ENCODE measurements at regions not wholly inside any gene's neighbourhood (a gene's known extent, or its start where the extent isn't known, plus 50 kb on each side); places are given as distances from the start of the nearest gene placed in this dataset.

DNA sequence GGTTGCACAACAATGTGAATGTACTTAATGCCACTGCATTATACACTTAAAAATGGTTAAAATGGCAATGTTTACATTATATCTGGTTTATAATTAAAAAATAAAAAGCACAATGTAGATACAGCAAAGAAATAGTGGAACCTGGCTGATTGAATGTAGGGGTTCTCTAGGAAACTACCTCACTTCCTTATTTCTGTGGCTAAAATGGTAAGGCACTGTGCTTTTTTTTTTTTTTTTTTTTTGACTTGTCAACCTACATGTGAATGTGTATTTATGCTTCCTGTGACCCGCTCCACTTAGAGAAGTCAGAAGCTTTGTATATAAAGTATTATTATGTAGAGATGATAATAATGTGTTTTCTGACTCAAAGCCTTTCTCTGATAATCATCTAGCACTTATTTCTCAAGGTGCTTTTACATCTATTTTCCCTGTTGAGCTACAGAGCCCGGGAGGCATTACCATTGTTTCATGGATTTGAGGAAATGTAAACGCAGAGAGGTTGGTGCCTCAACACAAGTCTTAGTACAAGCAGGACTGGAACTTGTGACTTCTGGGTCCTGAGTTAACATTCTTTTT lies 55.0 kb downstream of the SOX4 start:
- Mint-ChIP-seq H3K36me3 (ENCODE audit: low read depth) (peaks cover 2% of the 10 kb centered on the region), H3K4me1 (no peaks in the 10 kb centered on the region), H3K4me3 (no peak overlapping the region), H3K27me3 (peaks cover 16% of the 10 kb centered on the region), H3K27ac (no peak overlapping the region)
- DNase-seq: no peak
- H3K9me3 ChIP-seq (ENCODE audit: control insufficient read depth, low read length, poor library complexity, severe bottlenecking): no peaks in the 10 kb centered on the region
- no peak for ATAC-seq

DNA sequence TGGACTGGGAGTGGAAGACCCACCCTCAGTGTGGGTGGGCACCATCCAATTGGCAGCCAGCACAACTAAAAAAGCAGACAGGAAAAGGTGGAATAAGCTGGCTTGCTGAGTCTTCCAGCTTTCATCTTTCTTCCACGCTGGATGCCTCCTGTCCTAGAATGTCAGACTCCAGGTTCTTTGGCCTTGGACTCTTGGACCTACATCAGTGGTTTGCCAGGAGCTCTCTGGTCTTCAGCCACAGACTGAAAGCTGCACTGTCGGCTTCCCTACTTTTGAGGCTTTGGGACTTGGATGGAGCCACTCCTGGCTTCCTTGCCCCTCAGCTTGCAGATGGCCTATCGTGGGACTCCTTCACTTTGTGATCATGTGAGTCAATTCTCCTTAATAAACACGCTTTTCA lies 59.8 kb downstream of the SOX4 start:
- Mint-ChIP-seq H3K36me3 (ENCODE audit: low read depth) (no peaks in the 10 kb centered on the region), H3K4me3 (no peak overlapping the region), H3K4me1 (no peaks in the 10 kb centered on the region), H3K27ac (no peak overlapping the region), H3K27me3 (peaks cover 8% of the 10 kb centered on the region)
- ATAC-seq (no peak), DNase-seq (no peak)
- H3K9me3 ChIP-seq (ENCODE audit: control insufficient read depth, low read length, poor library complexity, severe bottlenecking): no peaks in the 10 kb centered on the region

GRCh38 chr6:21653905-21654304 lies 60.4 kb downstream of the SOX4 start:
- Mint-ChIP-seq H3K27ac (no peak overlapping the region), H3K4me1 (no peaks in the 10 kb centered on the region), H3K36me3 (ENCODE audit: low read depth) (no peaks in the 10 kb centered on the region), H3K27me3 (peaks cover 8% of the 10 kb centered on the region), H3K4me3 (no peak overlapping the region)
- ATAC-seq (no peak), DNase-seq (no peak)
- H3K9me3 ChIP-seq (ENCODE audit: control insufficient read depth, low read length, poor library complexity, severe bottlenecking): no peaks in the 10 kb centered on the region

GRCh38 chr6:21654361-21654760 lies 60.8 kb downstream of the SOX4 start:
- no peaks in the 10 kb centered on the region for H3K9me3 ChIP-seq (ENCODE audit: control insufficient read depth, low read length, poor library complexity, severe bottlenecking)
- ATAC-seq (no peak), DNase-seq (no peak)
- Mint-ChIP-seq H3K4me1 (no peaks in the 10 kb centered on the region), H3K4me3 (no peak overlapping the region), H3K27me3 (peaks cover 8% of the 10 kb centered on the region), H3K27ac (no peak overlapping the region), H3K36me3 (ENCODE audit: low read depth) (no peaks in the 10 kb centered on the region)

DNA sequence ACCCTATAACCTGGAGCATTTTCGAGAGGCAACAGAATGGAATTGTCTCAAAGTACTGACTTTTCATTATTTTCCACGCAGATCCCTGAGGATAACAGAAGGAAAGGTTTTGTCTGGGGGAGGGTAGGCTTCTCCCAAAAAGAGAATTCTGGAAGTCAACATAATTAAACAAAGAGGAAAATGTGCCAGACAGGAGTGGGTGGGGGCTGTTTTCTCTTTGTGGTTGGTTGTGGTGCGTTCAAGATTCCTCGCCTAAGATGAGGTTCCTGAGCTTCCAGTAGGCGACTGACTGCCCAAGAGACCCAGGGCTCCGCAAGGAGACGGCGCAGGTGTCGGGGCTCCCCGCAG lies 70.4 kb downstream of the SOX4 start:
- H3K36me3 Mint-ChIP-seq (ENCODE audit: low read depth): peaks cover 5% of the 10 kb centered on the region
- no peak overlapping the region for H3K4me3 Mint-ChIP-seq

DNA sequence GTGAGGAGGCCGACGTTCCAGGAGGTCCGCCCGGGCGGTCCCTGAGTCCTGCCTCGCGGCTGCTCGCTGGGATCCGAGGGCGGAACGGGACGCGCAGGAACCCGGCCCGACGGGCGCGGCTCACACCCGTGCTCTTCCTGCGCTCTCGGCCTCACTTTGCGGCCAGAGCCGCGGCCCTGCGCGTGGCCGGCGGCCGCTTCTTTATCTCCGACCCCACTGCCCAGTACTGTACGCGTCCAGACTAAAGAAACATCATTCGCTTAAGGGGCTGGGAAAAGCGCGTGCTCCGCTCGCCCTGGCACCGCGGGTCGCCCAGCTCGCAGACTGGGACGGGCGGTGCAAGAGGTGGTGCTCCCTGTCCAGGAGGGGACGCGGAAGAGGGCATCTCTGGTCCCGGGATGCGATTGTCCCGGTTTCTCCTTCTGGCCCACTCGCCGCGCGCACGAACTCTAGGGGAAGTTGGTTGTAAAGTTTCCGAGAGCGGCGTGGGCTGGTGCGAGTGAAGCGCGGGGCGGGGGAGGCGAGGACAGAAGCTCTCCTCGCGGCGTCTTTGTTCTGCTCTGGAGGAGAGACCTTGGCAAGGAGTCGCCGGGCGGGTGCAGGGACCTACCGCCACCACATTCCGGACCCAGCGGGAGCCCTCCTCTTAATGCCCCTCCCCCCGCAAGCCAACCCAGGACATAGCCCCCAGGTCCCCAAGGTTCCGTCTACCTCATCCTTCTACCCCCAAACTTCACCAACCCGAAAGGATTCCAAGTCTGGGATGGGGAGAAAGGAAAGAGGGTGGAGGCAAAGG lies 71.0 kb downstream of the SOX4 start:
- Mint-ChIP-seq H3K4me3 (no peak overlapping the region), H3K27ac (no peak overlapping the region), H3K4me1 (peaks cover 22% of the 10 kb centered on the region), H3K27me3 (peaks cover 78% of the 10 kb centered on the region), H3K36me3 (ENCODE audit: low read depth) (peaks cover 5% of the 10 kb centered on the region)
- ATAC-seq (no peak), DNase-seq (no peak)
- H3K9me3 ChIP-seq (ENCODE audit: control insufficient read depth, low read length, poor library complexity, severe bottlenecking): no peaks in the 10 kb centered on the region

More for the DNA sequence above, 70.4 kb downstream of the SOX4 start:
- no peak overlapping the region for H3K27ac Mint-ChIP-seq
- no peaks in the 10 kb centered on the region for H3K9me3 ChIP-seq (ENCODE audit: control insufficient read depth, low read length, poor library complexity, severe bottlenecking)
- DNase-seq (no peak), ATAC-seq (no peak)
- peaks cover 22% of the 10 kb centered on the region for H3K4me1 Mint-ChIP-seq
- peaks cover 75% of the 10 kb centered on the region for H3K27me3 Mint-ChIP-seq

DNA sequence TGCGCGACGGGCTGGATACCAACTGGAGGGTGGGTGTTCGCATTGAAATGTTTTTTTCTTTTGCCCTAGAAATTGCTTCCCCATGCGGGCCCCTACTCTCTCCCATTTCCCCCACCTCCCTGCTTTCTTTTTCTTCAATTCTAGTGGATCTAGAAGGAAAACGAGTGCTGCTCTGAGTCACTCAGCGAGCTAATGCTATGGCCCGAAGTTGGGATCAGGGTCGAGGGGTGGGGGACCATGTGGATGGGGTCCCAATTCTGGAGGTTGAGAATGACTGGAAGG lies 71.5 kb downstream of the SOX4 start:
- H3K9me3 ChIP-seq (ENCODE audit: control insufficient read depth, low read length, poor library complexity, severe bottlenecking): no peaks in the 10 kb centered on the region
- H3K4me3 Mint-ChIP-seq: peak overlapping the region; percentile 15
- ATAC-seq: no peak
- H3K36me3 Mint-ChIP-seq (ENCODE audit: low read depth): peaks cover 5% of the 10 kb centered on the region
- peaks cover 78% of the 10 kb centered on the region for H3K27me3 Mint-ChIP-seq
- no peak overlapping the region for H3K27ac Mint-ChIP-seq
- peaks cover 22% of the 10 kb centered on the region for H3K4me1 Mint-ChIP-seq
- DNase-seq: no peak

GRCh38 chr6:21665392-21666200 lies 72.0 kb downstream of the SOX4 start:
- DNase-seq (no peak), ATAC-seq (no peak)
- H3K36me3 Mint-ChIP-seq (ENCODE audit: low read depth): peaks cover 5% of the 10 kb centered on the region
- H3K27me3 Mint-ChIP-seq: peaks cover 78% of the 10 kb centered on the region
- peak overlapping the region; percentile 58 for H3K4me3 Mint-ChIP-seq
- no peak overlapping the region for H3K27ac Mint-ChIP-seq
- H3K9me3 ChIP-seq (ENCODE audit: control insufficient read depth, low read length, poor library complexity, severe bottlenecking): no peaks in the 10 kb centered on the region
- H3K4me1 Mint-ChIP-seq: peaks cover 22% of the 10 kb centered on the region

DNA sequence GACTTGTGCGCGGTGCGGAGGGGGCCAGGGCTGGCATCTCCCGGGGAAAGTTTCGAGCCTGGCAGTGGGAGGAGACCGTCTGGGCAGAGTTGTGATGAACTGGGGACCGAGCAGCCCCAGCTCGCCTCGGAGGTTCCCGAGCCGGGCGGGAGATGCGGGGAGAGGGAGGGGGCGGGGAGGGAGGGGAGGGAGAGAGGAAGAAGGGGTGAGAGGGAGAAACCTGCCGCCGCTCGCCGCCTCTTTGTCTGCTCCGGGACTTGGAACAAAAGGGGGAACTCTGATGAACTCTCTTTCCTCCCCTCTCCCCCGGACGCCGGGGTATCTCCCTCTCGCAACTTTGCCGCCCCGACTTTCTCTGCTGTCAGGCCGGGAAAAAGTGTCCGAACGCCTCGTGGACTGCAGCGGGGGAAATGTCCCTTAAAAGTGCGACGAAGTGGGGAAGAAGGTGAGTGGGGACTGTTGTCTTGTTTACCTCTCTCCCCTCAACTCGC lies 72.7 kb downstream of the SOX4 start:
- Mint-ChIP-seq H3K4me3 (peak overlapping the region; percentile 58), H3K27me3 (peaks cover 75% of the 10 kb centered on the region), H3K36me3 (ENCODE audit: low read depth) (peaks cover 5% of the 10 kb centered on the region), H3K4me1 (peaks cover 22% of the 10 kb centered on the region), H3K27ac (no peak overlapping the region)
- H3K9me3 ChIP-seq (ENCODE audit: control insufficient read depth, low read length, poor library complexity, severe bottlenecking): no peaks in the 10 kb centered on the region
- DNase-seq (no peak), ATAC-seq (no peak)

DNA sequence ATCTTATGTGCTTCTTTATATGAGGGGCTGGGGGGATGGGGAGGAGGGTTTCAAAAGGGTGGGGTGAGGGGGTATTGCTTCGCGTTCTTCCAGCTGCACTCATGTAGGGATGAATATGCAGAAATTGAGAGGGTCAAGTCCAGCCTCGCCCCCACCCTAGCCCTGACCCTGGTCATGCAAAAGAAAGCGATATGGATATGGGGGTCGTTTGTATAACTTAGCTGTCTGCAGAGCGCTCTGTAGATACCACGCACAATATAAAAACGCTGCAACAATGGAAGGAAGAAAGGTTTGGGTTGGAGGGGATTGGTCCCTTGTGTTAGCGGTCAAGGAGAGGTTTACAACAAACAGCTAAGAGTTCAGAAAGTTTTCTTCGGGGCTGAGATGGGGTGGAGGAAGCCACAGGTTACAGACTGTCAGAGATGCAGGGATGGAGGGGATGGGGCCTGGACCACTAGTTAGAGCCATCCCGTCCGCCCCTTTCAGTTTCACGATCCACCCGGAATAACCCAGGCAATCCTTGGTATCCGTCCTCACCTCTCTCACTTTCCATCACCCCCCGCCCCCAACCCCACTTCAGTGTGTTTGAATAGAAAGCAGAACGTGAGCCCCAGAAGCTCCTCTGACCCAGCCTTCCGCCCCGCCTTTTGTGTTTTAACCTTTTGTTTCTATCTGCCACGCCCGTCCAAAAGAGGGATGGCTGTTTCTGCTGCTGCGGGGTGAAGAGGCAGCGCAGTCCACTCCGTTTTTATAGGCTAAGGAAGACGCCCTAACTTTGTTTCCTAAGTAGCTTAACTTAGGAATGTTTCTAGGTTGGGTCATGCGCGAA lies 73.5 kb downstream of the SOX4 start:
- H3K27me3 Mint-ChIP-seq: peaks cover 67% of the 10 kb centered on the region
- peaks cover 22% of the 10 kb centered on the region for H3K4me1 Mint-ChIP-seq
- no peak overlapping the region for H3K27ac Mint-ChIP-seq
- H3K4me3 Mint-ChIP-seq: peak overlapping the region; percentile 50
- H3K36me3 Mint-ChIP-seq (ENCODE audit: low read depth): peaks cover 5% of the 10 kb centered on the region
- no peaks in the 10 kb centered on the region for H3K9me3 ChIP-seq (ENCODE audit: control insufficient read depth, low read length, poor library complexity, severe bottlenecking)
- ATAC-seq: no peak
- no peak for DNase-seq

DNA sequence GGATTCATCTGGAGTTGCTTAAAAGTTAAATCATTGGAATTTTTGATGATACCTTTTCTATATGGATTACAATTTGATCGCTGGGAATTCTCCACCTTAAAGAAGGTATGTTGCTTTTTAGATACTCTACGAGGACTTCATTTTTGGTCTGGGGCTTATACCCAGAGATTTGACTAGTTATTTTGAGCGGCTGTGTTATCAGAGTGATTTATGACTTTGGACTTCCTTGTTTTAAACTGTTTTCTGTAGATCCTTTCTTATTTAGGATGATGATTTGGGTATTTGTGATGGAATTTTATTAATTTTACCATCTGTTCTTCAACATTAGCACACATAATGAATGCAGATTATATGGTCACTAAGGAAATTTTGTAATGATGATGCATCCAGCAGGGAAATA lies 75.2 kb downstream of the SOX4 start:
- Mint-ChIP-seq H3K4me1 (peaks cover 22% of the 10 kb centered on the region), H3K4me3 (no peak overlapping the region), H3K27me3 (peaks cover 50% of the 10 kb centered on the region), H3K36me3 (ENCODE audit: low read depth) (peaks cover 2% of the 10 kb centered on the region), H3K27ac (no peak overlapping the region)
- ATAC-seq (no peak), DNase-seq (no peak)
- no peaks in the 10 kb centered on the region for H3K9me3 ChIP-seq (ENCODE audit: control insufficient read depth, low read length, poor library complexity, severe bottlenecking)

- ATAC-seq (no peak), DNase-seq (no peak)
- Mint-ChIP-seq H3K4me3 (no peak overlapping the region), H3K4me1 (no peaks in the 10 kb centered on the region), H3K36me3 (ENCODE audit: low read depth) (no peaks in the 10 kb centered on the region), H3K27me3 (no peaks in the 10 kb centered on the region), H3K27ac (no peak overlapping the region)
- H3K9me3 ChIP-seq (ENCODE audit: control insufficient read depth, low read length, poor library complexity, severe bottlenecking): no peaks in the 10 kb centered on the region
Measured at GRCh38 chr6:21676769-21677168, 83.2 kb downstream of the SOX4 start.

DNA sequence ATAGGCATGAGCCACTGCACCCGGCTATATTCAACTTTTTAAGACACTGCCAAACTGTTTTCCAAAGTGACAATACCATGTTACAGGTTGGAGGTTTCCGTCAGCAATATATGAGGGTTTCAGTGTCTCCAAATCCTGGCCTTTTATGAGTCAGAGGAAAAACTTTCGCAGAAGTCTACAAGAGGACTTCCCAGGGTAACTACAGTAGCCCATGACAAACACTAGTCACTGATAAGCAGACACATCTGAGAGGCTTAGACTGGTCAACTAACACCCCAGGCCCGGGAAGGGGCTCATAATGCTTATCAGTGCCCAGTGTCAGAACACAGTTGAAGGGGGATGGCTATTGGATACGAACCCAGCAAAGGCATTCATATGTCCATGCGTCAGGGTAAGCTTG lies 85.4 kb downstream of the SOX4 start:
- DNase-seq (no peak), ATAC-seq (no peak)
- Mint-ChIP-seq H3K4me1 (no peaks in the 10 kb centered on the region), H3K27ac (no peak overlapping the region), H3K4me3 (no peak overlapping the region), H3K36me3 (ENCODE audit: low read depth) (no peaks in the 10 kb centered on the region), H3K27me3 (no peaks in the 10 kb centered on the region)
- no peaks in the 10 kb centered on the region for H3K9me3 ChIP-seq (ENCODE audit: control insufficient read depth, low read length, poor library complexity, severe bottlenecking)
